Astrocyte of the cerebellum (primary cell): ENCODE measurements at regions not wholly inside any gene's neighbourhood (a gene's known extent, or its start where the extent isn't known, plus 50 kb on each side); places are given as distances from the start of the nearest gene placed in this dataset.

Experiments used
- DNase-seq: peaks from one replicate; pipeline ENCODE4 v3.0.0-alpha.2; 2011; ENCODE audit warnings: low read depth
- H3K4me3 ChIP-seq: 2 replicates; pipeline ENCODE4 v1.5.1; 2011; ENCODE audit warnings: mild to moderate bottlenecking, low read depth, low read length, moderate library complexity
- in situ Hi-C: cut with HindIII; loops from 2 replicates; pipeline ENCODE4 v1.10.0; 2017; ENCODE audit warnings: low sequenced_read_pairs
- TF ChIP-seq, protein P1 (sequence below): IDR thresholded peaks from 2 replicates; pipeline ENCODE4 v1.5.1; 2012; ENCODE audit warnings: low read length, low read depth, moderate library complexity, mild to moderate bottlenecking; ENCODE audit errors: missing control alignments

DNA sequence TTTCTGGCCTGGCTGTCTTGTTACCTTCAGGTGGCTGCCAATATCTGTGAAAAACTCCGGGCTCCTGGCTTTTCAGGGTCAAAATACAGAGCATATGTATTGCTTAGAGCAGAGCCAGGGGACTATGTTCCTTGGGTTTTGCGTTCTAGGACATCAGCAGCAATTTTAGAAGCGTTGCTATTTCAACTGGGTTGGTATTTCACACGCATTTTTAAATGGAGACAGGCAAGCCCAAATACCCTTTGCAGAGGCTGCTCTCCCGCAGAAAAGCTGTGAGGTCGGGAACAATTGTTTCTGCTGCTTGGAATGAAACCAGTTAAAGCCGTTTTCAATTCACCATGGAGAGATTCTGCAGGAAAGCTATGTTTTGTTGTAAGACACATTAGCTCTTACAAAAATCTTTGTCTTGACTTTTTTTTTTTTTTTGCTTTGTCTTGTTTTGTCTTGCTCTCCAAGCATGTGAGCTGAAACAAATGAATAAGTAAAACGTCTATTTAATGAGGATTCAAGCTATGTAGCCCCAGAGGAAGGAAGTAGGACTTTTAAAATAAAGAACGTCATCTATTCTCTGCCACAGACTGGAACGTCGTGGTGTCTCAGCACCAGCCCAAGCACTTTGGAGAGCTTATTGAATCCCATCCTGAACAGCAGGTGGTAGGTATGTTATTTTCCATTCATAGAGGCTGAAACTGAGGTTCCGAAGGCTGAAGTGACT lies 181.0 kb upstream of the TBX3 start:
- H3K4me3 ChIP-seq = no peak overlapping the region
- DNase-seq = peak; percentile 12
- TF ChIP-seq, protein P1, sequence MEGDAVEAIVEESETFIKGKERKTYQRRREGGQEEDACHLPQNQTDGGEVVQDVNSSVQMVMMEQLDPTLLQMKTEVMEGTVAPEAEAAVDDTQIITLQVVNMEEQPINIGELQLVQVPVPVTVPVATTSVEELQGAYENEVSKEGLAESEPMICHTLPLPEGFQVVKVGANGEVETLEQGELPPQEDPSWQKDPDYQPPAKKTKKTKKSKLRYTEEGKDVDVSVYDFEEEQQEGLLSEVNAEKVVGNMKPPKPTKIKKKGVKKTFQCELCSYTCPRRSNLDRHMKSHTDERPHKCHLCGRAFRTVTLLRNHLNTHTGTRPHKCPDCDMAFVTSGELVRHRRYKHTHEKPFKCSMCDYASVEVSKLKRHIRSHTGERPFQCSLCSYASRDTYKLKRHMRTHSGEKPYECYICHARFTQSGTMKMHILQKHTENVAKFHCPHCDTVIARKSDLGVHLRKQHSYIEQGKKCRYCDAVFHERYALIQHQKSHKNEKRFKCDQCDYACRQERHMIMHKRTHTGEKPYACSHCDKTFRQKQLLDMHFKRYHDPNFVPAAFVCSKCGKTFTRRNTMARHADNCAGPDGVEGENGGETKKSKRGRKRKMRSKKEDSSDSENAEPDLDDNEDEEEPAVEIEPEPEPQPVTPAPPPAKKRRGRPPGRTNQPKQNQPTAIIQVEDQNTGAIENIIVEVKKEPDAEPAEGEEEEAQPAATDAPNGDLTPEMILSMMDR = no peak
- in situ Hi-C loops = no loop called here

DNA sequence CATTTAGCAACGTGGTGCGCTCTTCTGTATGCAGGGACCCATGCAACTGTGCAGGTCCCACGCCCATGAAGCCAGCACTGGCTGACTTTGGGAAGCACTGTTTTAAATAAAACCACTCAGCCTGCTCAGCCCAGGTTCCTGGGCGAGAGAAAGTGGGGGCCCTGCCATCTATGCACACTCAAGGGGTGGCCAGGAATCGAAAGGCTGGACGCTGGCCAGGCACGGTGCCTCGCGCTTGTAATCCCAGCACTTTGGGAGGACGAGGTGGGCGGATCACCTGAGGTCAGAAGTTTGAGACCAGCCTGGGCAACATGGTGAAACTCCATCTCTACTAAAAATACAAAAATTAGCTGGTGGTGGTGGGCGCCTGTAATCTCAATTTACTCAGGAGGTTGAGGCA lies 179.9 kb upstream of the TBX3 start:
- no peak overlapping the region for H3K4me3 ChIP-seq

GRCh38 chr12:114860969-114861368 lies 177.0 kb upstream of the TBX3 start:
- in situ Hi-C loops = no loop called here
- no peak overlapping the region for H3K4me3 ChIP-seq
- DNase-seq = no peak
- TF ChIP-seq, protein P1 = no peak

More for the DNA sequence above, 179.9 kb upstream of the TBX3 start:
- TF ChIP-seq, protein P1 = no peak
- in situ Hi-C loops = no loop called here
- DNase-seq = no peak

DNA sequence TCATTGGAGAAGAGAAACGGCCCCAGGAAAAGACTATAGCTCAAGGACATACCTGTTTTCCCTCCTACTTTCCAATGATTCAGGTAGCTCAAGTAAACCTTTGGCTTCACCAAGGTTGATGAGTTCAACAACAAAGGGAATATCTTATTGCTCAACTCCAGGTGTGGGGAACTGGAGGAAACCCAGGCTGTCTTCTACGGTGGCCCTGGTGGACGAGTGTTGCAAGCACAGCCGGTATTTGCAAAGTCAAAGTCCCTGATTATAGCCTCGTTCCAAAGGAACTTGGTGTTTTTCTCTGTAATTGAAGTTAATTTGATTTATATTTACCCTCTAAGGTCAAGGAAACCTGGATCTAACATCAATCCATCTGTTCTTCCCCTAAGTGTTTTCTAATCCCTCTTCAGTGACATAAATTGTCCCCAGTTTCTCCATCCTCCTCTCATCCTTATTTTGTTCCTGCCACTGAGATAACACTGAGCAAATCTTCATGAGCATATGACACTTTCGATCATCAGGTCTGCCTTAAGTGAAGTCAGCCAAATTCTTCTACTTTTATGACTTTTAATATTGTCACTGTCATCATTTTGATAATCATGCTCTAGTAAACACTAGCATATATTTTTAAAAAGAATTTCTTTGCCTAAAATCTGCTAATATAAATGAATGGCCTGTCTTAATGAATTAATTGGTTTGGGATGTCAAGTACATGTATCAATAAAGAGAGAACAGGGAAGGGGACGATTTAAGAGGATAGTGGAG lies 174.6 kb upstream of the TBX3 start:
- in situ Hi-C loops = no loop called here
- TF ChIP-seq, protein P1 = peak; percentile 3
- H3K4me3 ChIP-seq = no peak overlapping the region
- DNase-seq = no peak

DNA sequence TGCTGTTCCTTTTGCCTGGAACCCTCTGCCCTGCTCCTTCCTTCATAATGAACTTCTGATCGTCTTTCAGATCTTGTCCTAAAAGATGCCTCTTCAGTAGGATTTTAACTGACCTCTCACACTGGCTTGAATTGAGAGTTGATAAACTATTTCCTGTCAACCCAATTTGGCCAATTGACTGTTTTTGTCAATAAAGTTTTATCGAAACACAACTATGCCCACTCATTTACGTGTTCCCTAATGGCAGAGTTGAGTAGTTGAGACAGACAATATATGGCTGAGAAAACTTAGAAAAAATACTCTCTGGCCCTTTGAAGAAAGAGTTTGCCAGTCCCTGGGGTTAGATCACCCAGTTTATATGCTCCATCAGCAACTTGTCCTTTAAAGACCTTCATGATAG lies 171.7 kb upstream of the TBX3 start:
- in situ Hi-C loops = no loop called here
- TF ChIP-seq, protein P1 = no peak
- H3K4me3 ChIP-seq = no peak overlapping the region
- no peak for DNase-seq

- DNase-seq = no peak
- in situ Hi-C loops = no loop called here
- TF ChIP-seq, protein P1 = no peak
- no peak overlapping the region for H3K4me3 ChIP-seq
Measured at GRCh38 chr12:114852976-114853529, 169.1 kb upstream of the TBX3 start.
